GM12873 (cell line): ENCODE measurements at regions not wholly inside any gene's neighbourhood (a gene's known extent, or its start where the extent isn't known, plus 50 kb on each side); places are given as distances from the start of the nearest gene placed in this dataset.

Experiments
- TF ChIP-seq, protein P1 (sequence below): IDR thresholded peaks from 2 replicates; pipeline ENCODE4 v1.5.1; 2012; ENCODE audit warnings: low read depth, mild to moderate bottlenecking, moderate library complexity, low read length, control low read depth; ENCODE audit not compliant: insufficient read depth; ENCODE audit errors: missing control alignments

DNA sequence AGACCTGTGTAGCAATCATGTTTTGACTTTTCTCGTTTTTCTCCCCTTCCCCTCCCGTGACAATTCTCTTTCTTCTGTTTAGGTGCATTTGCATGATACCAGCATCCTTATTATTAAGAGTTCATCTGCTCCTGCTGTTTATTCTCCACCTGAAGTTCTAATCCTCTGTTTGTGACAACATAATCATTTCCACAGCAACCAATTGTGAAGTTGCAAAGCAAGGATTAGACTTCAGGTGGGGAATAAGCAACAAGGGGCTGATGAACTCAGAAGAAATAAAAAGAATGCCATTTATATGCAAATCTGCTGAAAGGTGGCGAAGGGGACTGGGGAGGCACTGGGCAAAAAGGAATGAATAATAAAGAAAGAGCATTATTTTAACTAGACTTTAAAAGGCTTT lies 124.8 kb upstream of the LINC00305 start:
- TF ChIP-seq, protein P1, sequence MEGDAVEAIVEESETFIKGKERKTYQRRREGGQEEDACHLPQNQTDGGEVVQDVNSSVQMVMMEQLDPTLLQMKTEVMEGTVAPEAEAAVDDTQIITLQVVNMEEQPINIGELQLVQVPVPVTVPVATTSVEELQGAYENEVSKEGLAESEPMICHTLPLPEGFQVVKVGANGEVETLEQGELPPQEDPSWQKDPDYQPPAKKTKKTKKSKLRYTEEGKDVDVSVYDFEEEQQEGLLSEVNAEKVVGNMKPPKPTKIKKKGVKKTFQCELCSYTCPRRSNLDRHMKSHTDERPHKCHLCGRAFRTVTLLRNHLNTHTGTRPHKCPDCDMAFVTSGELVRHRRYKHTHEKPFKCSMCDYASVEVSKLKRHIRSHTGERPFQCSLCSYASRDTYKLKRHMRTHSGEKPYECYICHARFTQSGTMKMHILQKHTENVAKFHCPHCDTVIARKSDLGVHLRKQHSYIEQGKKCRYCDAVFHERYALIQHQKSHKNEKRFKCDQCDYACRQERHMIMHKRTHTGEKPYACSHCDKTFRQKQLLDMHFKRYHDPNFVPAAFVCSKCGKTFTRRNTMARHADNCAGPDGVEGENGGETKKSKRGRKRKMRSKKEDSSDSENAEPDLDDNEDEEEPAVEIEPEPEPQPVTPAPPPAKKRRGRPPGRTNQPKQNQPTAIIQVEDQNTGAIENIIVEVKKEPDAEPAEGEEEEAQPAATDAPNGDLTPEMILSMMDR: no peak

GRCh38 chr18:64271975-64272659 lies 123.2 kb upstream of the LINC00305 start:
- TF ChIP-seq, protein P1: no peak

- TF ChIP-seq, protein P1: no peak
Measured at GRCh38 chr18:64271246-64271645, 122.4 kb upstream of the LINC00305 start.

GRCh38 chr18:64270608-64271007 lies 121.7 kb upstream of the LINC00305 start:
- TF ChIP-seq, protein P1: no peak

DNA sequence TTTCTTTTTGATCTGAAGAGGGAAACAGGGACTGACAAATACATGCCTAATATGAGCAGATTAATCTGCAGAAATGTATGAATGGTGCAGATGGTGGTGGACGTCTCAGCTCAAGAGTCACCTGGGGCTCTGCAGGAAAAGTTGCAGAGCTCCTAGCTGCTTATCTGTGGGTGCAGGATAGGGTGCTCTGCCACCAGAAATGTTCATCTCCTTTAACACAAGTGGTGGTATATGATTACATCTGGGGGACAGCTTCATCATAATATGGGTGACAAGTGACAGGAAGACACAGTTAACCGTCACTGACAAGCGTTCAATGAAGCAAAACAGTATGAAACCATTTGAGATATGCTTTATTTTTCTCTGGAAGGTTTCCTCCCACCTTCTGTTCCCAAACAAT lies 121.2 kb upstream of the LINC00305 start:
- TF ChIP-seq, protein P1: no peak

GRCh38 chr18:64264171-64264570 lies 115.3 kb upstream of the LINC00305 start:
- TF ChIP-seq, protein P1: no peak

DNA sequence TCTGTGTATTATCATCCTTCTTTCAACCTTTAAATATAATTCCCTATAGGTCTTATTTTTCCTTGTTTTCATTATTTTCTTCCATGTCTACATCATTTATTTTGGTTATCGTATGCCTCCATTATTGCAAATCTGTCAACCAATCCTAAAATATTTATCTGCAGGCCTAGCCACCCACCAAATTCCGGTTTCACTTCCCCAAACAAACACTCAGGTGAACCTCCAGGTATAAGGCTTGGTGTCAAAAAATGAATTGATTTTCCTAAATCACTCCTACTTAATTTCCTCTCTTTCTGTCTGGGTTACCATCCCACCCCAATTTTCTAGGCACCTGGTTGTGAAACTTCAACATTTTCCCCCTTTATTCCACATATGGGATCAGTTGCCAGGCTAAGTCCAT lies 111.9 kb upstream of the LINC00305 start:
- TF ChIP-seq, protein P1: no peak

- TF ChIP-seq, protein P1: no peak
Measured at GRCh38 chr18:64259871-64260270, 111.0 kb upstream of the LINC00305 start.
